Psoas muscle (tissue), 7 donors: ENCODE measurements at regions not wholly inside any gene's neighbourhood (a gene's known extent, or its start where the extent isn't known, plus 50 kb on each side); places are given as distances from the start of the nearest gene placed in this dataset.

Experiments
- ATAC-seq, 4 donors: fragments of 200-7000 bp; cut with Tn5 transposase; one replicate each; pipeline ENCODE4 v1.9.1; 2020; ENCODE audit warnings: moderate library complexity in 3 of 4, mild to moderate bottlenecking in 2 of 4
- DNase-seq, 2 donors: peaks; one replicate each; pipeline ENCODE4 v3.0.0-alpha.2; 2020
- H3K27ac ChIP-seq: fragments of 200-600 bp; one replicate; pipeline ENCODE4 v1.8.0; 2022
- H3K27me3 ChIP-seq, 3 donors: fragments of 200-600 bp in 1 of 3; one replicate each; pipeline versions ENCODE4 v1.6.1 to v1.8.0; 2013 to 2022; ENCODE audit warnings: low read length in 2 of 3, mild to moderate bottlenecking in 2 of 3, moderate library complexity in 1 of 3; ENCODE audit not compliant: insufficient read depth in 3 of 3
- H3K36me3 ChIP-seq, 2 donors: fragments of 200-600 bp in 1 of 2; one replicate each; pipeline versions ENCODE4 v1.6.1 to v1.8.0; 2013 to 2022; ENCODE audit warnings: low read depth in 1 of 2, mild to moderate bottlenecking in 1 of 2, moderate library complexity in 1 of 2; ENCODE audit not compliant: insufficient read depth in 1 of 2
- H3K4me1 ChIP-seq: fragments of 200-600 bp; one replicate; pipeline ENCODE4 v1.8.0; 2022
- H3K4me3 ChIP-seq: fragments of 200-600 bp; one replicate; pipeline ENCODE4 v1.8.0; 2022; ENCODE audit warnings: mild to moderate bottlenecking
- H3K9me3 ChIP-seq: fragments of 200-600 bp; one replicate; pipeline ENCODE4 v1.8.0; 2022
- CTCF ChIP-seq: fragments of 200-600 bp; IDR thresholded peaks from one replicate; pipeline ENCODE4 v1.8.0; 2022; ENCODE audit warnings: antibody characterized with exemption
- WGBS, 3 donors: extraction: QIAGEN DNeasy Blood & Tissue Kit; methylation state at CpG; one replicate each; pipeline versions ENCODE4 v1.1.6 to v1.1.7; 2013; 5-methylcytosine and 5-hydroxymethylcytosine counted together
- intact Hi-C, 2 donors: fragments of 100-400 bp; cut with DNase I; formaldehyde crosslinking; loops; one replicate each; pipeline versions ENCODE4 v1.11.0 to v1.14.2; 2022
- donor health status: healthy with polysubstance abuse.
- donor health status: DM: no; HTN: no; CAD: no; lungs with moderate emphysema.
- donor health status: Bipolar disorder and iron deficiency.
- donor health status: healthy.
- donor health status: DM: yes; HTN: yes; CAD: no.
- donor health status: DM: no; HTN: no; CAD: no.
- donor health status: DM: yes; HTN: yes; CAD: no.

GRCh38 chrX:88621278-88621677 lies 125.7 kb upstream of the CPXCR1 start:
- 38 to 50% (median 47%) methylated on average over 2 of the region's 2 CpGs for WGBS, 3 donors
- no peak for ATAC-seq
- Histone ChIP-seq H3K36me3 (no peaks in the 10 kb centered on the region), H3K27me3 (no peaks in the 10 kb centered on the region), H3K27ac (no peak overlapping the region), H3K9me3 (no peaks in the 10 kb centered on the region), H3K4me1 (no peaks in the 10 kb centered on the region), H3K4me3 (no peak overlapping the region)
- intact Hi-C loops: no loop called here
- DNase-seq: no peak
- TF ChIP-seq CTCF: no peak

- no peak for TF ChIP-seq CTCF
- H3K4me3 ChIP-seq: no peak overlapping the region
- H3K4me1 ChIP-seq: no peaks in the 10 kb centered on the region
- intact Hi-C loops: no loop called here
- no peaks in the 10 kb centered on the region for H3K9me3 ChIP-seq
- no peak for DNase-seq
- H3K27ac ChIP-seq: no peak overlapping the region
- H3K36me3 ChIP-seq: no peaks in the 10 kb centered on the region
- H3K27me3 ChIP-seq: no peaks in the 10 kb centered on the region
- no peak for ATAC-seq
These were observed 91.6 kb upstream of the CPXCR1 start for GRCh38 chrX:88655460-88655859.

- H3K36me3 ChIP-seq: no peaks in the 10 kb centered on the region
- intact Hi-C loops: no loop called here
- DNase-seq: no peak
- no peak for ATAC-seq
- no peaks in the 10 kb centered on the region for H3K9me3 ChIP-seq
- H3K27me3 ChIP-seq: no peaks in the 10 kb centered on the region
- H3K4me3 ChIP-seq: no peak overlapping the region
- H3K27ac ChIP-seq: no peak overlapping the region
- H3K4me1 ChIP-seq: no peaks in the 10 kb centered on the region
- no peak for TF ChIP-seq CTCF
- WGBS, 3 donors: 50 to 73% (median 73%) methylated on average over 1 of the region's 1 CpG
These were observed 86.2 kb upstream of the CPXCR1 start for GRCh38 chrX:88660836-88661235.

- 37 to 42% (median 39%) methylated on average over 4 of the region's 4 CpGs for WGBS, 3 donors
- DNase-seq: no peak
- Histone ChIP-seq H3K4me1 (no peaks in the 10 kb centered on the region), H3K9me3 (no peaks in the 10 kb centered on the region), H3K27ac (no peak overlapping the region), H3K36me3 (no peaks in the 10 kb centered on the region), H3K4me3 (no peak overlapping the region), H3K27me3 (no peaks in the 10 kb centered on the region)
- no peak for TF ChIP-seq CTCF
- ATAC-seq: no peak
- intact Hi-C loops: no loop called here
These were observed 74.8 kb upstream of the CPXCR1 start for GRCh38 chrX:88672261-88672660.
